ENCODE measurements at regions not wholly inside any gene's neighbourhood (a gene's known extent, or its start where the extent isn't known, plus 50 kb on each side); places are given as distances from the start of the nearest gene placed in this dataset.
"Not testable (repeated sequence)": the region's sequence is repeated elsewhere in the genome, so short reads cannot be mapped to it uniquely, and the experiment has no call there.

DNA sequence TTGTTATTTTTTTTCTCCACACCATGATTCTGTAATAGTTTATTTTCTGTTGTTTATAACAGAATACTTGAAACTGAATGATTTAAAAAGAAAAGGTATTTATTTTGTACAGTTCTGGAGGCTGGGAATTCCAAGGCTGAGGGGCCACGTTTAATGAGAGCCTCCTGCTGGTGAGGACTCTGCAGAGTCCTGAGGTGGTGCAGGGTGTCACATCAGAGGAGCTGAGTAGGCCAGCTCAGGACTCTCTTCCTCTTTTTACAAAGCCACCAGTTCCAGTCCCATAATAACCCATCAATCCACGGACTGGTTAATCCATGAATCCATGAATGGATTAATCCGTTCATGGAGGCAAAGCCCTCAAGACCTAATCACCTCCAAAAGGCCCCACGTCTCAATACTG is 71.6 kb downstream of the TFAP2A start:
- DNase-seq = no peak

- no peak for DNase-seq
Measured at GRCh38 chr6:10341605-10342004, 73.3 kb downstream of the TFAP2A start.

DNA sequence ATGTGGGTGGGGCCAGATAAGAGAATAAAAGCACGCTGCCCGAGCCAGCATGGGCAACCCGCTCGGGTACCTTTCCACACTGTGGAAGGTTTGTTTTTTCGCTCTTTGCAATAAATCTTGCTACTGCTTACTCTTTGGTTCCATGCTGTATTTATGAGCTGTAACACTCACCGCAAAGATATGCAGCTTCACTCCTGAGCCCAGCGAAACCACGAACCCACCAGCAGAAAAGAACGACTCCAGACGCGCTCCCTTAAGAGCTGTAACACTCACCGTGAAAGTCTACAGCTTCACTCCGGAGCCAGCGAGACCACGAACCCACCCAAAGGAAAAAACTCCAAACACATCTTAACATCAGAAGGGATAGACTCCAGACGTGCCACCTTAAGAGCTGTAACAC is 76.7 kb downstream of the TFAP2A start:
- no peak for DNase-seq

DNA sequence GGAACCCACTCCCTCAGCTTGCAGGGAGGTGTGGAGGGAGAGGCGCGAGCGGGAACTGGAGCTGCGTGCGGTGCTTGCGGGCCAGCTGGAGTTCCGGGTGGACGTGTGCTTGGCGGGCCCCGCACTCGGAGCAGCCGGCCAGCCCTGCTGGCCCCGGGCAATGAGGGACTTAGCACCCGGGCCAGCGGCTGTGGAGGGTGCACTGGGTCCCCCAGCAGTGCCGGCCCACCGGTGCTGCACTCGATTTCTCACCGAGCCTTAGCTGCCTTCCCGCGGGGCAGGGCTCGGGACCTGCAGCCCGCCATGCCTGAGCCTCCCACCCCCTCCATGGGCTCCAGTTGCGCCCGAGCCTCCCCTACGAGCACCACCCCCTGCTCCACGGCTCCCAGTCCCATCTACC is 77.5 kb downstream of the TFAP2A start:
- not testable (repeated sequence) for DNase-seq

GRCh38 chr6:10332111-10332510 is 82.8 kb downstream of the TFAP2A start:
- DNase-seq = no peak

GRCh38 chr6:10331334-10331968 is 83.4 kb downstream of the TFAP2A start:
- no peak for DNase-seq

GRCh38 chr6:10330515-10330914 is 84.4 kb downstream of the TFAP2A start:
- no peak for DNase-seq

- no peak for DNase-seq
Measured at GRCh38 chr6:10323018-10323417, 91.9 kb downstream of the TFAP2A start.

- DNase-seq = no peak
Measured at GRCh38 chr6:10320291-10320690, 94.6 kb downstream of the TFAP2A start.

- DNase-seq = no peak
Measured at GRCh38 chr6:10316373-10316721, 98.5 kb downstream of the TFAP2A start.

- DNase-seq = no peak
Measured at GRCh38 chr6:10315658-10316372, 99.1 kb downstream of the TFAP2A start.

GRCh38 chr6:10315034-10315433 is 99.8 kb downstream of the TFAP2A start:
- no peak for DNase-seq

DNA sequence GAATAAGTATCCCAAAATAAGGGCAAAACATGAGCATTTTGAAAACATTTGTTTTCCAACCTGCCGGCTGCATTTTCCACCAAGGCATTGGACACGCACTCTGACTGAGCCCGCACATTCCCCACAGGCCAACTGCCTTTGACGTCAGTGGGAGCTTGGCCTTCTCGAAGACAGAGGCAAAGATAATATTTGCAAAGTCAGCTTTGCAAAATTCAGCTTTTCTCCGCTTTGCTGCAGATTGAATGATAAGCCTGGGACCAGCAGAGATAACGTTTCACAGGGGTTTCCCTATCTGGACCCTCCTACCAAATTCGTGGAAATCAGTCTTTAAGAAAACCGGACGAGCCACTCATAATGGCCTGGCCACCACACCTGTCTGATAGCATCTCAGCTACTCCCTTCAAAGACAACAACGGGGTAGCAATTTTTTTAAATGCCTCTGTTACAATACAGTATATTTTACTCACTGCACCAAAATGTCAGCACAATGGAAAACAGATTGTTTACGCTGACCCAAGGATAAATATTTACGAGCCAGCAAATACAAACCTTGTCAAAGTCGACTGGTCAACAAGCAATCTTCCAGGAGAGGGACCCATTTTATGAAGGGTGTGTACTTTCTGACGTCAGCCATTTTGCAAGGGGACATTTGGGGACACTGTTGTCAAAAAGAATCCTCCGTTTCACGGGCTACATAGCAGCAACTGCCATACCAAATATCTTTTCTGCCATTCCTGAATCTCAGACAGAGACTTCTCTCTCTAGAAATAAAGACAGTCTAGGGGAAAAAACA is 100.5 kb downstream of the TFAP2A start:
- no peak for DNase-seq

GRCh38 chr6:10313799-10314162 is 101.1 kb downstream of the TFAP2A start:
- DNase-seq = no peak

DNA sequence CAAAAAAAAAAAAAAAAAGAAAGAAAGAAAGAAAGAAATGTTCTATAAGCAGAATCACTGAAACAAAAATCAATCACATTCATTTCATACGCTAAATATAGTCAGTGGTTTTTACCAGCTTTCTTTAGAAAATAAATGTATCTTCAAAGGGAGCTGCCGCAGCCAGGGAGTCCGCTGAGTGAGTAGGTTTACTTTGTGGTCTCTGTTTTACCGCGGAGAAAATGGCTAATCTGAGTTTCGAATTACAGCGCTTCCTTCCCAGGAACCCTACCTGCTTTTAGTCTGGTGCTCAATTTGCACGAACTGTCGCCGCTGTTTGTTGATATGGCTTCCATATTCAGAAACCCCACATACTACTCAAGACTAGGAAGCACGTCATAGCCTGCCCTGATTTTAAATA is 102.4 kb downstream of the TFAP2A start:
- no peak for DNase-seq

- DNase-seq = not testable (repeated sequence)
Measured at GRCh38 chr6:10311546-10312405, 103.1 kb downstream of the TFAP2A start.

- DNase-seq = no peak
Measured at GRCh38 chr6:10310826-10311225, 104.0 kb downstream of the TFAP2A start.

DNA sequence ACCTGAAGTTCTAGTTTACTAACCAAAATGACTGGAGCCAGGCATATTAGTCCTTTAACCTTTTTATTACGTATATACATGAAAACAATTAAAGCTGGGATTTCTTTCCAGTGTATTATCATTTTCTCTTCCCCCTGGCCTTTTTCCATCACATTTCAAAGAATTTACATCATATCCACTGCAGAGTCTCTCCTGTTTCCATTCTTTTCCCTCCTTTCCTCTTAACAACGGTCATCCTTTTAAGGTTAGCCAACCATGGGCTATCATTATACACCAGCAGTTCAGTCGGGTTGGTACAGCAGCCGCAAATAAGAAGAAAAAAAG is 104.6 kb downstream of the TFAP2A start:
- DNase-seq = no peak

DNA sequence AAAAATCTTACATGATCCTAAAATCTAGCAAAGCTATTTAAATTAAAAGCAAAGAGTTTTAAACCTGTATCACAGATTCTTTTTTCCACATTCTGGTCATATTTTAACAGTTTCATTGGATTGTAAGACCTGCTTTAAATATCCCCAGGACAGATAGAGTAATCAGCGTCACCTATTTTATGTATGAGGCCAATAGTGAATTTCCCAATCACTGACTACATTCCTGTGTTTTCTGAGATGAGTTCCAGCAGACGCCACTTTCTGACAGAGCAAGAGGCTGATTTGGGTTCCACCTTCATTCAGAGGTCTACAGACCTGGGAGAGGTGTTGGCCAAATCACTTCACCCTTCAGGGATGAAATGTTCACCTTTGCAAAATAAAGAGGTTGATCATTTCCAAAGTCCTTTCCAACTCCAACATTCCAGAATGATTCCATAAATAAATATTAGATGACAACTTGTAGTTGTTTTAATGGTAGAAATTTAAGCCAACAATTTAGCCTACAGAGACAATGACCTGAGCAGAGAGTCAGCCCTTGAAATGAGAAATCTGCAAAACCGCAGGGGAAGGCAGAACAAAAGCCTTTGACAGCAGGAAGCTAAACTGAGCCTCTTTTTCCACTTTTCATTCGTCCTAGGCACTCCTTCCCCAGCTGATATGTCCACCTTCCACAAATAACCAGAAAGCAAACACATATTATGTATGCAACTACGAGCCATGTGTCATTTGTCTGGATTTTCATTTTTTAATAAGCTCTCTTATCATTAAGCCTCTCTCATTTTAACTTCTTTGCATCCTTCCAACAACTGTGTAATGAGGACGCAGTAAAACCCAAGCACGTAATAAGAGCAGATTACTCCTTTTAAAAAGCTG is 105.2 kb downstream of the TFAP2A start:
- no peak for DNase-seq

GRCh38 chr6:10307476-10307875 is 107.4 kb downstream of the TFAP2A start:
- no peak for DNase-seq

- no peak for DNase-seq
Measured at GRCh38 chr6:10307028-10307427, 107.8 kb downstream of the TFAP2A start.

DNA sequence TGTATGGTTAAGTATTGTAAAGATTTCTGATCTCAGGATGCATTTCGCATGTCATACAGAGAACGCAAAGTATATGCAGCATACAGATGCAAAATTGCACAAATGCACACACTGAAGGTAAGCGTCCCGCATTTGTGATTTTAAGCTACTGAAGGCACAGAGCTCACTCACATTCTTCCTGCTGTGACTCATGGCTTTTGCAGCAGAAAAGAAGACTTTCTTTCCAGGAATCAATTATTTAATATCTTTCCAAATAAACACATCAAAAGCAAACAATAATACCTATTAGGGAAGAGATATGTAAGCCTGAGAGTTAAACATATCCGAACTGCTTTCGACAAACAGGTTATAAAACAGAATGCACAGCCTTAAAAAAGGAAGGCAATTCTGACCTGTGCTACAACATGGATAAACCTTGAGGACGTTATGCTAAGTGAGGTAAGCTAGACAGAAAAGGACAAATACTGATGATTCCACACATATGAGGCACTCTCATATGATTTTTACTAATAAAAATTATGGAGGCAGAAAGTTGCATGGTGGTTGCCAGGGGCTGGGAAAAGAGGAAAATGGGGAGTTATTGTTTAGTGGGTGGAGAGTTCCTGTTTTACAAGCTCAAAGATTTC is 109.0 kb downstream of the TFAP2A start:
- DNase-seq = no peak
